NB4 (cell line): ENCODE measurements at regions not wholly inside any gene's neighbourhood (a gene's known extent, or its start where the extent isn't known, plus 50 kb on each side); places are given as distances from the start of the nearest gene placed in this dataset.

Experiments
- MYC ChIP-seq: IDR thresholded peaks from 2 replicates; pipeline ENCODE4 v1.6.1; 2011; ENCODE audit warnings: low read depth, low read length
- POLR2A ChIP-seq: IDR thresholded peaks from 2 replicates; pipeline ENCODE4 v1.6.1; 2011; ENCODE audit warnings: mild to moderate bottlenecking; ENCODE audit not compliant: insufficient read length; ENCODE audit errors: extremely low read depth
- TF ChIP-seq, protein P1 (sequence below): IDR thresholded peaks from one replicate; pipeline ENCODE4 v1.5.1; 2012; ENCODE audit warnings: low read depth, low read length
- TF ChIP-seq, protein P2 (sequence below): IDR thresholded peaks from 2 replicates; pipeline ENCODE4 v1.6.1; 2011; ENCODE audit warnings: low read depth, low read length

DNA sequence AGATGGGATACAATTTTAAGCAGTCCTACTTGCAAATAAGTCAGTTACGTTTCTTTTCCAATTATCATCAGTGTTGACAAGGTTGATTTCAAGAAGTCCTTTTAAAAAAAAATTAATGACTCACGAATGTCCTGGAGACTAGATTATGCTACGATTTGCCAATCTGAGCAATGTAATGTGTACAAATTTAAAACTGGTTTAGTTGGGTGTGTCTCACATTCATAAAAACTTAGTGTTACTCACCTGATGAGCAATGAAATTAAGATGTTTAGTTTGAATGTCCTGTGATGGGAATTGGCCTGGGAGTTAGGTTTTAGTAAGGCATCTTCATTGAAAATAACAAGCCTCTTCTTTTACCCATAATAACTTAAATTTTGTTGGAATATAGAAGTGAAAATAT, 136.7 kb upstream of the POF1B start:
- TF ChIP-seq, protein P1, sequence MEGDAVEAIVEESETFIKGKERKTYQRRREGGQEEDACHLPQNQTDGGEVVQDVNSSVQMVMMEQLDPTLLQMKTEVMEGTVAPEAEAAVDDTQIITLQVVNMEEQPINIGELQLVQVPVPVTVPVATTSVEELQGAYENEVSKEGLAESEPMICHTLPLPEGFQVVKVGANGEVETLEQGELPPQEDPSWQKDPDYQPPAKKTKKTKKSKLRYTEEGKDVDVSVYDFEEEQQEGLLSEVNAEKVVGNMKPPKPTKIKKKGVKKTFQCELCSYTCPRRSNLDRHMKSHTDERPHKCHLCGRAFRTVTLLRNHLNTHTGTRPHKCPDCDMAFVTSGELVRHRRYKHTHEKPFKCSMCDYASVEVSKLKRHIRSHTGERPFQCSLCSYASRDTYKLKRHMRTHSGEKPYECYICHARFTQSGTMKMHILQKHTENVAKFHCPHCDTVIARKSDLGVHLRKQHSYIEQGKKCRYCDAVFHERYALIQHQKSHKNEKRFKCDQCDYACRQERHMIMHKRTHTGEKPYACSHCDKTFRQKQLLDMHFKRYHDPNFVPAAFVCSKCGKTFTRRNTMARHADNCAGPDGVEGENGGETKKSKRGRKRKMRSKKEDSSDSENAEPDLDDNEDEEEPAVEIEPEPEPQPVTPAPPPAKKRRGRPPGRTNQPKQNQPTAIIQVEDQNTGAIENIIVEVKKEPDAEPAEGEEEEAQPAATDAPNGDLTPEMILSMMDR = no peak
- TF ChIP-seq MYC (no peak), POLR2A (no peak)
- TF ChIP-seq, protein P2, sequence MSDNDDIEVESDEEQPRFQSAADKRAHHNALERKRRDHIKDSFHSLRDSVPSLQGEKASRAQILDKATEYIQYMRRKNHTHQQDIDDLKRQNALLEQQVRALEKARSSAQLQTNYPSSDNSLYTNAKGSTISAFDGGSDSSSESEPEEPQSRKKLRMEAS = no peak
